Testis (tissue), 2 donors: ENCODE measurements at regions not wholly inside any gene's neighbourhood (a gene's known extent, or its start where the extent isn't known, plus 50 kb on each side); places are given as distances from the start of the nearest gene placed in this dataset.

Experiments
- DNase-seq: peaks from one replicate; pipeline ENCODE4 v3.0.0-alpha.2; 2019
- H3K27ac ChIP-seq, 2 donors: fragments of 200-600 bp; sonication (generic); one replicate each; pipeline ENCODE4 v1.5.1; 2019
- H3K27me3 ChIP-seq: fragments of 200-600 bp; sonication (generic); one replicate; pipeline ENCODE4 v1.5.1; 2019
- H3K36me3 ChIP-seq: fragments of 200-600 bp; sonication (generic); one replicate; pipeline ENCODE4 v1.5.1; 2017; ENCODE audit warnings: low read depth; ENCODE audit errors: missing control alignments
- H3K4me1 ChIP-seq: fragments of 200-600 bp; sonication (generic); one replicate; pipeline ENCODE4 v1.5.1; 2019
- H3K4me3 ChIP-seq, 2 donors: fragments of 200-600 bp; sonication (generic); one replicate each; pipeline ENCODE4 v1.5.1; 2017 to 2019
- H3K9me3 ChIP-seq: fragments of 200-600 bp; sonication (generic); one replicate; pipeline ENCODE4 v1.5.1; 2017
- CTCF ChIP-seq, 3 experiments: fragments of 450-650 bp in 2 of 3; fragments of 200-600 bp in 1 of 3; sonication (generic) in 1 of 3; IDR thresholded peaks; one replicate each; pipeline ENCODE4 v1.5.1; 2016 to 2019; ENCODE audit warnings: antibody characterized with exemption in 3 of 3, mild to moderate bottlenecking in 2 of 3, moderate library complexity in 1 of 3
- POLR2A ChIP-seq: fragments of 450-650 bp; IDR thresholded peaks from one replicate; pipeline ENCODE4 v1.6.1; 2017; ENCODE audit warnings: antibody characterized with exemption, mild to moderate bottlenecking, moderate library complexity
- WGBS, 2 donors: methylation state at CpG; one replicate each; pipeline ENCODE4 v1.1.5; 2018; 5-methylcytosine and 5-hydroxymethylcytosine counted together
- intact Hi-C: fragments of 100-400 bp; cut with DNase I; formaldehyde crosslinking; loops from one replicate; pipeline ENCODE4 v1.15.1; 2023; ENCODE audit warnings: low total_unique reads

GRCh38 chr9:106149956-106150355, 455.6 kb downstream of the TMEM38B start:
- Histone ChIP-seq H3K27ac (no peak overlapping the region), H3K4me1 (no peaks in the 10 kb centered on the region), H3K4me3 (no peak overlapping the region), H3K36me3 (no peaks in the 10 kb centered on the region), H3K27me3 (no peaks in the 10 kb centered on the region), H3K9me3 (no peaks in the 10 kb centered on the region)
- DNase-seq, result no peak
- intact Hi-C loops, result no loop called here
- TF ChIP-seq POLR2A, result no peak
- TF ChIP-seq CTCF (IDR thresholded peaks at IDR 0.05), result no peak
- 60 to 72% methylated on average over 1 of the region's 1 CpG for WGBS, 2 donors

- no peak overlapping the region for H3K27ac ChIP-seq
- intact Hi-C loops, result no loop called here
- no peak overlapping the region for H3K4me3 ChIP-seq
- no peaks in the 10 kb centered on the region for H3K9me3 ChIP-seq
- H3K4me1 ChIP-seq, result no peaks in the 10 kb centered on the region
- TF ChIP-seq CTCF (IDR thresholded peaks at IDR 0.05) (no peak), POLR2A (no peak)
- 78% methylated on average over 1 of the region's 1 CpG for WGBS, 2 donors
- no peak for DNase-seq
- H3K27me3 ChIP-seq, result no peaks in the 10 kb centered on the region
- H3K36me3 ChIP-seq, result no peaks in the 10 kb centered on the region
Measured at GRCh38 chr9:106156465-106156864, 462.1 kb downstream of the TMEM38B start.

GRCh38 chr9:106172265-106172664, 477.9 kb downstream of the TMEM38B start:
- 89 to 93% methylated on average over 1 of the region's 1 CpG for WGBS, 2 donors
- Histone ChIP-seq H3K9me3 (no peaks in the 10 kb centered on the region), H3K27ac (no peak overlapping the region), H3K4me3 (no peak overlapping the region), H3K4me1 (no peaks in the 10 kb centered on the region), H3K27me3 (no peaks in the 10 kb centered on the region), H3K36me3 (no peaks in the 10 kb centered on the region)
- no peak for TF ChIP-seq CTCF (IDR thresholded peaks at IDR 0.05)
- TF ChIP-seq POLR2A, result no peak
- no peak for DNase-seq
- intact Hi-C loops, result no loop called here

GRCh38 chr9:106174346-106174745, 480.0 kb downstream of the TMEM38B start:
- TF ChIP-seq CTCF (IDR thresholded peaks at IDR 0.05), result no peak
- no peak for TF ChIP-seq POLR2A
- no peak overlapping the region for H3K27ac ChIP-seq
- 48 to 66% methylated on average over 2 of the region's 2 CpGs for WGBS, 2 donors
- no peaks in the 10 kb centered on the region for H3K4me1 ChIP-seq
- H3K9me3 ChIP-seq, result no peaks in the 10 kb centered on the region
- no peaks in the 10 kb centered on the region for H3K27me3 ChIP-seq
- intact Hi-C loops, result no loop called here
- H3K4me3 ChIP-seq, result no peak overlapping the region
- no peak for DNase-seq
- no peaks in the 10 kb centered on the region for H3K36me3 ChIP-seq

GRCh38 chr9:106177216-106177615, 482.9 kb downstream of the TMEM38B start:
- WGBS, 2 donors, result 86 to 93% methylated on average over 1 of the region's 1 CpG
- H3K27me3 ChIP-seq, result no peaks in the 10 kb centered on the region
- H3K9me3 ChIP-seq, result no peaks in the 10 kb centered on the region
- no peak overlapping the region for H3K27ac ChIP-seq
- TF ChIP-seq CTCF (IDR thresholded peaks at IDR 0.05) (no peak), POLR2A (no peak)
- intact Hi-C loops, result no loop called here
- DNase-seq, result no peak
- H3K4me3 ChIP-seq, result no peak overlapping the region
- no peaks in the 10 kb centered on the region for H3K36me3 ChIP-seq
- H3K4me1 ChIP-seq, result no peaks in the 10 kb centered on the region
